ENCODE measurements at regions not wholly inside any gene's neighbourhood (a gene's known extent, or its start where the extent isn't known, plus 50 kb on each side); places are given as distances from the start of the nearest gene placed in this dataset.

DNA sequence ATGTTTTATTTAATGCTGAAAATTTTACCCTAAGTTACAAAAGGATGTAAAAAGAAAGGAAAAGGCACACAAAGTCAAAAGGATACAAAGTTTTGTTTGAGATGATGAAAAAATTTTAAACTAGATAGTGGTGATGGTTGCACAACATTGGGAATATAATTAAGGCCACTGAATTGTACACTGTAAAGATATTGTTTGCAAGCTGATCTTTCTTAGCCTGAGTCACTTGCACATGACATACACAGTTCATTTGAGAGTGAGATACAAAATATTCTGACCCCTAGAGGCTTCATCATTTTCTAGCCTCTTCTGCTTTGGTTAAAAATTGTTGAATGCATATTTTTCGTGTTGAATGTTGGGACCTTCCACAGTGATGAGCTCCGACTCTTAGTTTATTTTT, 462.6 kb downstream of the HDGFL1 start:
- TF ChIP-seq CTCF (IDR thresholded peaks at IDR 0.05) (no peak), POLR2A (IDR thresholded peaks at IDR 0.05) (no peak)

Measured in right lobe of liver (tissue), 4 donors.